ENCODE measurements at regions not wholly inside any gene's neighbourhood (a gene's known extent, or its start where the extent isn't known, plus 50 kb on each side); places are given as distances from the start of the nearest gene placed in this dataset.

- FAIRE-seq (no peak), ATAC-seq (no peak), DNase-seq (ENCODE audit: low read depth in 1 of 2, low spot score in 1 of 2) (no peak)
- Histone ChIP-seq H3K4me2 (no peak overlapping the region), H3K4me3 (no peak overlapping the region), H3K9me3 (peaks cover 12% of the 10 kb centered on the region), H3K4me1 (peaks cover 12% of the 10 kb centered on the region), H3K27ac (no peak overlapping the region)
- 89% methylated on average over 3 of the region's 3 CpGs for WGBS (ENCODE audit: missing lambda C conversion rate)
- no peak for TF ChIP-seq HMGXB4 (CRISPR knock-in tag; IDR thresholded peaks at IDR 0.05; ENCODE audit: borderline replicate concordance)
- no peak for TF ChIP-seq MAX (IDR thresholded peaks at IDR 0.05)
- TF ChIP-seq EHMT2 (IDR thresholded peaks at IDR 0.05; ENCODE audit: low read depth) = no peak
- no peak for TF ChIP-seq USF2 (IDR thresholded peaks at IDR 0.05)
- no peak for TF ChIP-seq REST (IDR thresholded peaks at IDR 0.05)
- TF ChIP-seq E2F6 (IDR thresholded peaks at IDR 0.05; ENCODE audit: borderline replicate concordance, low read depth) = no peak
- TF ChIP-seq SMC3 (IDR thresholded peaks at IDR 0.05) = no peak
- TF ChIP-seq RFX5 (IDR thresholded peaks at IDR 0.05) = no peak
- no peak for TF ChIP-seq RAD21 (conservative IDR thresholded peaks at IDR 0.05 in 1 of 2, IDR thresholded peaks at IDR 0.05 in 1 of 2)
- TF ChIP-seq HEYL (CRISPR knock-in tag; IDR thresholded peaks at IDR 0.05) = no peak
- no peak for TF ChIP-seq MAFK (IDR thresholded peaks at IDR 0.05; ENCODE audit: partially characterized antibody)
- no peak for TF ChIP-seq SREBF2 (IDR thresholded peaks at IDR 0.05)
- no peak for TF ChIP-seq ATOH8 (CRISPR knock-in tag; IDR thresholded peaks at IDR 0.05; ENCODE audit: low read depth)
- TF ChIP-seq MAZ (IDR thresholded peaks at IDR 0.05; ENCODE audit: borderline replicate concordance, low read depth, low read length) = no peak
- ChIA-PET CTCF (interaction anchor here (1.2 kb wide), 1 partner anchor 112 kb away, joined by 3 read pairs; no protein-coding TSS in a partner anchor), POLR2A (no interaction called here)
Measured at GRCh38 chr17:63294776-63295175, 151.3 kb downstream of the CYB561 start.

GRCh38 chr17:63295288-63295687 lies 150.8 kb downstream of the CYB561 start:
- CTCF ChIA-PET = interaction anchor here (1.2 kb wide), 1 partner anchor 111 kb away, joined by 3 read pairs; no protein-coding TSS in a partner anchor
- Histone ChIP-seq H3K9me3 (peaks cover 12% of the 10 kb centered on the region), H3K27ac (no peak overlapping the region), H3K4me1 (peaks cover 12% of the 10 kb centered on the region), H3K4me2 (no peak overlapping the region), H3K4me3 (no peak overlapping the region)
- POLR2A ChIA-PET = no interaction called here
- FAIRE-seq (no peak), ATAC-seq (no peak), DNase-seq (ENCODE audit: low read depth in 1 of 2, low spot score in 1 of 2) (no peak)
- WGBS (ENCODE audit: missing lambda C conversion rate) = 65% methylated on average over 2 of the region's 2 CpGs
- TF ChIP-seq PHF8 (IDR thresholded peaks at IDR 0.05; ENCODE audit: borderline replicate concordance, low read depth) = no peak
- no peak for TF ChIP-seq TP53 (CRISPR knock-in tag; IDR thresholded peaks at IDR 0.05)
- no peak for TF ChIP-seq MYC (IDR thresholded peaks at IDR 0.05; ENCODE audit: borderline replicate concordance, low read length)
- TF ChIP-seq CEBPB (IDR thresholded peaks at IDR 0.05) = no peak
- no peak for TF ChIP-seq RARB (CRISPR knock-in tag; IDR thresholded peaks at IDR 0.05)
- no peak for TF ChIP-seq HMGXB4 (CRISPR knock-in tag; IDR thresholded peaks at IDR 0.05; ENCODE audit: borderline replicate concordance)
- no peak for TF ChIP-seq E2F6 (IDR thresholded peaks at IDR 0.05; ENCODE audit: borderline replicate concordance, low read depth)
- TF ChIP-seq HES2 (IDR thresholded peaks at IDR 0.05) = no peak
- TF ChIP-seq HOXA7 (CRISPR knock-in tag; IDR thresholded peaks at IDR 0.05) = no peak
- no peak for TF ChIP-seq JUN (IDR thresholded peaks at IDR 0.05)
- TF ChIP-seq BHLHE40 (IDR thresholded peaks at IDR 0.05; ENCODE audit: low read depth, low read length) = no peak
- no peak for TF ChIP-seq ZSCAN20 (CRISPR knock-in tag; IDR thresholded peaks at IDR 0.05)
- TF ChIP-seq JUNB (IDR thresholded peaks at IDR 0.05) = no peak
- TF ChIP-seq SREBF2 (IDR thresholded peaks at IDR 0.05) = no peak

Data from A549 (cell line).